ENCODE measurements at regions not wholly inside any gene's neighbourhood (a gene's known extent, or its start where the extent isn't known, plus 50 kb on each side); places are given as distances from the start of the nearest gene placed in this dataset.
"Not testable (repeated sequence)": the region's sequence is repeated elsewhere in the genome, so short reads cannot be mapped to it uniquely, and the experiment has no call there.

GRCh38 chr21:9690981-9691380 is 830.4 kb upstream of the TPTE start:
- FAIRE-seq; DNase-seq (ENCODE audit: low spot score): not testable (repeated sequence)

GRCh38 chr21:9695759-9696158 is 825.6 kb upstream of the TPTE start:
- not testable (repeated sequence) for FAIRE-seq; DNase-seq (ENCODE audit: low spot score)

- DNase-seq (ENCODE audit: low spot score); FAIRE-seq: not testable (repeated sequence)
Observed at GRCh38 chr21:9697751-9698150, 823.6 kb upstream of the TPTE start.

GRCh38 chr21:9705016-9705415 is 816.4 kb upstream of the TPTE start:
- FAIRE-seq: not testable (repeated sequence)

GRCh38 chr21:9705455-9705854 is 815.9 kb upstream of the TPTE start:
- not testable (repeated sequence) for FAIRE-seq; DNase-seq (ENCODE audit: low spot score)

More at GRCh38 chr21:9705016-9705415, 816.4 kb upstream of the TPTE start:
- not testable (repeated sequence) for DNase-seq (ENCODE audit: low spot score)

GRCh38 chr21:9724542-9724941 is 796.8 kb upstream of the TPTE start:
- not testable (repeated sequence) for DNase-seq (ENCODE audit: low spot score); FAIRE-seq

- not testable (repeated sequence) for FAIRE-seq; DNase-seq (ENCODE audit: low spot score)
Observed at GRCh38 chr21:9727187-9727586, 794.2 kb upstream of the TPTE start.

GRCh38 chr21:9728219-9728992 is 793.0 kb upstream of the TPTE start:
- not testable (repeated sequence) for DNase-seq (ENCODE audit: low spot score); FAIRE-seq

- DNase-seq (ENCODE audit: low spot score): no peak
Observed at GRCh38 chr21:9730866-9731265, 790.5 kb upstream of the TPTE start.

GRCh38 chr21:9731317-9731716 is 790.1 kb upstream of the TPTE start:
- DNase-seq (ENCODE audit: low spot score); FAIRE-seq: not testable (repeated sequence)

More at GRCh38 chr21:9730866-9731265, 790.5 kb upstream of the TPTE start:
- FAIRE-seq: no peak

- DNase-seq (ENCODE audit: low spot score); FAIRE-seq: not testable (repeated sequence)
Observed at GRCh38 chr21:9732605-9733004, 788.8 kb upstream of the TPTE start.

- DNase-seq (ENCODE audit: low spot score); FAIRE-seq: not testable (repeated sequence)
Observed at GRCh38 chr21:9733761-9734558, 787.4 kb upstream of the TPTE start.

GRCh38 chr21:9735421-9735961 is 785.9 kb upstream of the TPTE start:
- DNase-seq (ENCODE audit: low spot score) (no peak), FAIRE-seq (no peak)

- FAIRE-seq; DNase-seq (ENCODE audit: low spot score): not testable (repeated sequence)
Observed at GRCh38 chr21:9737301-9737700, 784.1 kb upstream of the TPTE start.

- not testable (repeated sequence) for FAIRE-seq; DNase-seq (ENCODE audit: low spot score)
Observed at GRCh38 chr21:9737871-9738515, 783.4 kb upstream of the TPTE start.

- FAIRE-seq (no peak), DNase-seq (ENCODE audit: low spot score) (no peak)
Observed at GRCh38 chr21:9738527-9738926, 782.9 kb upstream of the TPTE start.

- FAIRE-seq (no peak), DNase-seq (ENCODE audit: low spot score) (no peak)
Observed at GRCh38 chr21:9739240-9739639, 782.1 kb upstream of the TPTE start.

GRCh38 chr21:9740177-9740941 is 781.0 kb upstream of the TPTE start:
- not testable (repeated sequence) for FAIRE-seq; DNase-seq (ENCODE audit: low spot score)

- FAIRE-seq: not testable (repeated sequence)
Observed at GRCh38 chr21:9740991-9741742, 780.2 kb upstream of the TPTE start.

GRCh38 chr21:9743566-9743965 is 777.8 kb upstream of the TPTE start:
- not testable (repeated sequence) for FAIRE-seq; DNase-seq (ENCODE audit: low spot score)

More at GRCh38 chr21:9740991-9741742, 780.2 kb upstream of the TPTE start:
- DNase-seq (ENCODE audit: low spot score): not testable (repeated sequence)

All from RCC 7860 (cell line).